ENCODE measurements at regions not wholly inside any gene's neighbourhood (a gene's known extent, or its start where the extent isn't known, plus 50 kb on each side); places are given as distances from the start of the nearest gene placed in this dataset.

DNA sequence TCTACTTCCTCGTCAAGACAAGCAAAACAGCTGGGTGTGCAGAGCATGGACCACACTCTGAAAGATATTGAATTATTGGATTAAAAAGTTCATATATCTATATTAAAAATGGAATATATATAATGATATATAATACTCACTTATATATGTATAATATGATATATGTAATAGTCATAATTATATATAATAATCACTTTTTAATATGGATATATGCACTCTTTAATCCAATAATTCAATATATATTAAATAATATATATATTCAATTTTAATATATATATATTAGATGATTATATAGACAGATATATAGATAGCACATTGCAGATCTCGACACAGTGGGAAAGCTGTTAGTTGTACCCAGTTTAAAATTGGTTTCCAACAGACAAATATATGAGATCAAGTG is 182.1 kb upstream of the CARD18 start:
- ATAC-seq (no peak), DNase-seq (ENCODE audit: low spot score in 2 of 2) (no peak)
- Mint-ChIP-seq H3K36me3 (no peaks in the 10 kb centered on the region), H3K9me3 (no peaks in the 10 kb centered on the region), H3K4me1 (no peaks in the 10 kb centered on the region), H3K27ac (no peak overlapping the region), H3K4me3 (no peak overlapping the region)

GRCh38 chr11:105315287-105315686 is 175.7 kb upstream of the CARD18 start:
- H3K9me3 Mint-ChIP-seq: no peaks in the 10 kb centered on the region
- peak; percentile 44 for ATAC-seq
- H3K4me1 Mint-ChIP-seq: no peaks in the 10 kb centered on the region

GRCh38 chr11:105312266-105312665 is 172.7 kb upstream of the CARD18 start:
- no peaks in the 10 kb centered on the region for H3K36me3 Mint-ChIP-seq
- H3K4me3 Mint-ChIP-seq: no peak overlapping the region
- ATAC-seq (no peak), DNase-seq (ENCODE audit: low spot score in 2 of 2) (no peak)
- no peaks in the 10 kb centered on the region for H3K4me1 Mint-ChIP-seq
- H3K27ac Mint-ChIP-seq: no peak overlapping the region
- H3K9me3 Mint-ChIP-seq: no peaks in the 10 kb centered on the region

More at GRCh38 chr11:105315287-105315686, 175.7 kb upstream of the CARD18 start:
- Mint-ChIP-seq H3K4me3 (no peak overlapping the region), H3K36me3 (no peaks in the 10 kb centered on the region), H3K27ac (no peak overlapping the region)
- DNase-seq (ENCODE audit: low spot score in 2 of 2): no peak

DNA sequence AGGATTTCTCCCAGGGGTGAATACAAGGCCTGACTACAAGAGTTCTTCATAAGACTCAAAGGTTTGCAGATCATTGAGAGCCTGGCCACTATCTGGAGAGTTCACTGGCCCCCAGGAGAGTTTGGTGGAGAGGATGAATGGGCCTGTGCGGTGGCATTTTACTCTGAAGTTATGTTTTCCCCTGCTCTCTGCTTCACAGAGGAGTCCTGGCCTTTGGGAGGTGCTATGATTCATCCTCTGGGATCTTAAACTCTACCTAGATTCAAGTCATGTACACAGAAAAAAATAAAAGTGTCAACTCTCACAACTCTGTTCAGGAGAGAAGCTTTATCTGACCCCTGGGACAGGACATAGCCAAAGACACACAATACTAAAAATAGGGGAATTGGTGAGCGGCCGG is 159.1 kb upstream of the CARD18 start:
- no peak for DNase-seq (ENCODE audit: low spot score in 2 of 2)
- peak; percentile 27 for ATAC-seq
- no peak overlapping the region for H3K27ac Mint-ChIP-seq
- H3K9me3 Mint-ChIP-seq: peaks cover 2% of the 10 kb centered on the region
- no peaks in the 10 kb centered on the region for H3K36me3 Mint-ChIP-seq
- H3K4me1 Mint-ChIP-seq: peaks cover 7% of the 10 kb centered on the region
- no peak overlapping the region for H3K4me3 Mint-ChIP-seq

DNA sequence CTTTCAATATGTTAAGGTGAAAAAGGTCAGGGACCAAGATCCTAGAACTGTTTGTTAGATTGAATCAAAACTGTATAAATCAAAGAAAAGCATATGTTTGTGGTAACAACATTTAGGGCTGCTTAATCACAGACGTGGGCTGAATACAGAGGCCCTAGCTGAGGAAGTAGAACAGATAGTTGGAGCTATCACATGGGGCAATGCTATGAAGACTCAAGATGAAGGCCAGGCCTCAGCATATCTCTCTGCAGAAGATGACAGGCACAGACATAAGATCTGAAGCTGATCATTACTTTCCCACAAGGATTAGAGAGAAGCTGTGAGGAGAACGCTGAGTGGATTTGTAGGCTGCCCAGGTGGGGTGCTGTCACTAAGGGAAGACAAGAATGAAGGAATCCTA is 158.6 kb upstream of the CARD18 start:
- peaks cover 7% of the 10 kb centered on the region for H3K4me1 Mint-ChIP-seq
- DNase-seq (ENCODE audit: low spot score in 2 of 2) (no peak), ATAC-seq (peak; percentile 49)
- peaks cover 2% of the 10 kb centered on the region for H3K9me3 Mint-ChIP-seq
- H3K36me3 Mint-ChIP-seq: no peaks in the 10 kb centered on the region
- H3K4me3 Mint-ChIP-seq: no peak overlapping the region
- no peak overlapping the region for H3K27ac Mint-ChIP-seq

DNA sequence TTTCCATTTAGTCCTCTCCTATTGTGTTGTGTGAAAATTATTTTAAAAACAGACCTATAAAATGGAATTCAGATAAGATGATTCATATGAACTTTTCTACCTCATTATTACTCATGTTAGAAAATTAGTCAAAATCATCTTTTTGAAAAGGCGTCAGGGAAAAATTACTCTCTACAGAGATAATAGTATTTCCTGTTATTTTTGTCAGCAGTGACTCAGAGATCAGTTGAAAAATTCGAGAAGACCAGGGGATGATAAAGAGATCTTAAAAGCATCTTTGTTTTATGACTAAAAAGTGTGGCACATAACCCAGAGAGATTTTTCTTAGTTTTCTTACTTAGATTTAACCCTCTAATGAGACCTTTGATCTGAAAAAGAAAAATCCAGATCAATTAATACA is 157.9 kb upstream of the CARD18 start:
- no peaks in the 10 kb centered on the region for H3K36me3 Mint-ChIP-seq
- H3K9me3 Mint-ChIP-seq: peaks cover 5% of the 10 kb centered on the region
- H3K27ac Mint-ChIP-seq: no peak overlapping the region
- H3K4me3 Mint-ChIP-seq: no peak overlapping the region
- ATAC-seq (peak; percentile 86), DNase-seq (ENCODE audit: low spot score in 2 of 2) (no peak)
- H3K4me1 Mint-ChIP-seq: peaks cover 7% of the 10 kb centered on the region

DNA sequence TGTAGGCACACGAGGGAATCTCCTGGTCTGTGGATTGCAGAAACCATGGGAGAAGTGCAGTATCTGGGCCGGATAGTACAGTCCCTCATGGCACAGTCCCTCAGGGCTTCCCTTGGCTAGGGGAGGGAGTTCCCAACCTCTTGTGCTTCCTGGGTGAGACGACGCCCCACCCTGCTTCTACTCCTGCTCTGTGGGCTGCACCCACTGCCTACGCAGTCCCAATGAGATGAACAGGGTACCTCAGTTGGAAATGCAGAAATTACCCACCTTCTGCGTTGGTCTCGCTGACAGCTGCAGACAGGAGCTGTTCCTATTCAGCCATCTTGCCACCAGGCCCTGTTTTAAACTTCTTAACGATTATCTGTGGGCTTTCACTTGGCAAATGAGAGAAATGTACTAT is 157.2 kb upstream of the CARD18 start:
- no peak for ATAC-seq
- no peaks in the 10 kb centered on the region for H3K36me3 Mint-ChIP-seq

GRCh38 chr11:105296386-105296785 is 156.8 kb upstream of the CARD18 start:
- H3K27ac Mint-ChIP-seq: no peak overlapping the region
- peaks cover 5% of the 10 kb centered on the region for H3K9me3 Mint-ChIP-seq
- no peak for DNase-seq (ENCODE audit: low spot score in 2 of 2)
- H3K4me1 Mint-ChIP-seq: peaks cover 7% of the 10 kb centered on the region
- no peak for ATAC-seq
- no peak overlapping the region for H3K4me3 Mint-ChIP-seq
- no peaks in the 10 kb centered on the region for H3K36me3 Mint-ChIP-seq

More for the DNA sequence above, 157.2 kb upstream of the CARD18 start:
- no peak for DNase-seq (ENCODE audit: low spot score in 2 of 2)
- H3K27ac Mint-ChIP-seq: no peak overlapping the region
- H3K9me3 Mint-ChIP-seq: peaks cover 5% of the 10 kb centered on the region
- H3K4me1 Mint-ChIP-seq: peaks cover 7% of the 10 kb centered on the region
- no peak overlapping the region for H3K4me3 Mint-ChIP-seq

GRCh38 chr11:105282658-105283057 is 143.1 kb upstream of the CARD18 start:
- Mint-ChIP-seq H3K9me3 (no peaks in the 10 kb centered on the region), H3K4me1 (no peaks in the 10 kb centered on the region), H3K4me3 (no peak overlapping the region), H3K27ac (no peak overlapping the region), H3K36me3 (no peaks in the 10 kb centered on the region)
- no peak for ATAC-seq
- DNase-seq (ENCODE audit: low spot score in 2 of 2): no peak

DNA sequence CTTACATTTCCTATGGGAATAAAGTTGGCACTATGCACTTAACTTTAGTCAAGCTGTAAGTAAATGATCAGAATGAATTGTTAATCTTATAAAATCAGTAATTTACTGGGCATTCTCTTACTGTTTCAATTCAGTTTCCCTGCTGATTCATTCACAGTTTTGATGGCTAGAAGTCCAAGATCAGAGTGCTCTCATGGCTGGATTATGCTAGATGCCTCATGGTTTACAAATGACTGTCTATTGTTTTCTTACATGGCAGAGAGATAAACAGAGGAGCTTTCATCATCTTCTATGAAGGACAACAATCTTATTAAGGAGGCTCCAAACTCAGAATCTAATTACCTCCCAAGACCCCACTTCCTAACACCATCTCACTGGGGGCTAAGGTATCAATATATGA is 135.1 kb upstream of the CARD18 start:
- H3K9me3 Mint-ChIP-seq: no peaks in the 10 kb centered on the region
- no peak overlapping the region for H3K27ac Mint-ChIP-seq
- no peaks in the 10 kb centered on the region for H3K4me1 Mint-ChIP-seq
- ATAC-seq: no peak
- no peak for DNase-seq (ENCODE audit: low spot score in 2 of 2)
- H3K36me3 Mint-ChIP-seq: no peaks in the 10 kb centered on the region
- no peak overlapping the region for H3K4me3 Mint-ChIP-seq

GRCh38 chr11:105273660-105274280 is 134.2 kb upstream of the CARD18 start:
- Mint-ChIP-seq H3K4me1 (no peaks in the 10 kb centered on the region), H3K4me3 (no peak overlapping the region), H3K9me3 (no peaks in the 10 kb centered on the region), H3K27ac (no peak overlapping the region), H3K36me3 (no peaks in the 10 kb centered on the region)
- ATAC-seq: no peak
- no peak for DNase-seq (ENCODE audit: low spot score in 2 of 2)

DNA sequence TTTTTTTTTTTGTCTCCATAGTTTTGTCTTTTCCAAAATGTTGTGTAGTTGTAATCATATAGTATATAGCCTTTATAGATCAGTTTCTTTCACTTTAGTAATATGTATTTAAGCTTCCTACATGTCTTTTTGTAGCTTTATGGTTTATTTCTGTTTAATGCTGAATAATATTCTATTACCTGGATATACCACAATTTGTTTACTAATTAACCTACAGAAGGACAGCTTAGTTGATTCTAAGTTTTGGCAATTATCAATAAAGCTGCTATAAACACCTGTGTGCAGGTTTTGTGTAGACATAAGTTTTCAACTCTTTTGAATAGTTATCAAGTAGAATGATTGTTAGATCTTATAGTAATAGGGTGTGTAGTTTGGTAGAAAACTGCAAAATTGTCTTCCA is 130.3 kb upstream of the CARD18 start:
- no peaks in the 10 kb centered on the region for H3K36me3 Mint-ChIP-seq
- DNase-seq (ENCODE audit: low spot score in 2 of 2) (no peak), ATAC-seq (no peak)
- no peaks in the 10 kb centered on the region for H3K9me3 Mint-ChIP-seq
- no peak overlapping the region for H3K27ac Mint-ChIP-seq
- H3K4me1 Mint-ChIP-seq: no peaks in the 10 kb centered on the region
- H3K4me3 Mint-ChIP-seq: no peak overlapping the region

GRCh38 chr11:105268404-105269062 is 129.0 kb upstream of the CARD18 start:
- Mint-ChIP-seq H3K9me3 (no peaks in the 10 kb centered on the region), H3K4me1 (no peaks in the 10 kb centered on the region), H3K27ac (no peak overlapping the region), H3K4me3 (no peak overlapping the region), H3K36me3 (no peaks in the 10 kb centered on the region)
- ATAC-seq: no peak
- DNase-seq (ENCODE audit: low spot score in 2 of 2): no peak

GRCh38 chr11:105265845-105266244 is 126.3 kb upstream of the CARD18 start:
- H3K9me3 Mint-ChIP-seq: no peaks in the 10 kb centered on the region
- H3K27ac Mint-ChIP-seq: no peak overlapping the region
- no peaks in the 10 kb centered on the region for H3K36me3 Mint-ChIP-seq
- DNase-seq (ENCODE audit: low spot score in 2 of 2) (no peak), ATAC-seq (peak; percentile 93)
- H3K4me1 Mint-ChIP-seq: no peaks in the 10 kb centered on the region
- H3K4me3 Mint-ChIP-seq: no peak overlapping the region

DNA sequence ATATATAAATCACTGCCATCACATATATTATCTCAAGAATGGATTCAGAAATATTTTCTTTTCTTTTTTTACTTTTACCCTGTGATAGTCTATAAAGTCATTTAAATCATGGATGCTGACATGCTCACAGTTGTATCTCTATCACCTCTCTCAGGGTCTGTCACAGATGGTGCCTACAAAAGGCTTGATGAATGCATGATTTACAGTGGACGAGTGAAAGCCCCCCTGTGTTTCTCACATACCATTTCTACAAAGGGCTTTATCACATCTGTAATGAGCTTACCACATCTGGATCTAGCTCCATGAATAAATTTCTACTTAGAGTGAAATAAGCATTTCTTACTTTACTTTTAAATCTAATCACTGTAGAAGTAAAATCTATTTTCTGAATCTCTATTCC is 121.4 kb upstream of the CARD18 start:
- no peak for DNase-seq (ENCODE audit: low spot score in 2 of 2)
- ATAC-seq: no peak
- Mint-ChIP-seq H3K4me3 (no peak overlapping the region), H3K9me3 (no peaks in the 10 kb centered on the region), H3K36me3 (no peaks in the 10 kb centered on the region), H3K27ac (no peak overlapping the region), H3K4me1 (no peaks in the 10 kb centered on the region)

DNA sequence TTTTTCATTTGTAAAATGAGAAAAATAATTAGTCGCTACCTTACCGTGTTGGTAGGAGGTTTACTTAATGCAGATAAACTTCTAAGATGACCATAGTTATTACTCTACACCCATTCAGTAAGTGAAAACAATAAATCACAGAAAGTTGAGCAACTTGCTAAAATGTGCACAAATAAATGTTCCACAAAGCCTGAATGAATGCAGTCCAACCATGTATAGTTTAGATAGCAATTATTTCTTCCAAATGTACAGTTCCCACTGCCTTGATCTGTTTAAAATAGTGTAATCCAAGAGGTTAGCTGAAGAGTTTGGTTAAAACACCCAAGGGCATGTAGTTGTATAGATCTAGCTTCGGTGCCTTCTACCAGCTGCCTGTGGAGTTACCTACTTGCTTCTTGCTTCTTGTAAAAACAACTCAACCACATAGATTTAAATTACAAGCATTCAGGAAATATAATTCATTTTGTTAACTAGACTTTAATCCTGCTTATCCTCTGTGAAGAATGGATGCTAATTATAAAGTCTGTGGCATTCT is 106.3 kb upstream of the CARD18 start:
- Mint-ChIP-seq H3K9me3 (no peaks in the 10 kb centered on the region), H3K4me3 (no peak overlapping the region), H3K4me1 (no peaks in the 10 kb centered on the region), H3K27ac (no peak overlapping the region), H3K36me3 (no peaks in the 10 kb centered on the region)
- DNase-seq (ENCODE audit: low spot score in 2 of 2) (no peak), ATAC-seq (no peak)

Measured in stimulated activated effector memory CD8-positive, alpha-beta T cell treated with anti-CD3 and anti-CD28 coated beads, Interleukin-12 subunit alpha, Interleukin-12 subunit beta, amount 100 ng/mL, for 72 hours (primary cell).